22Rv1 (cell line): ENCODE measurements at regions not wholly inside any gene's neighbourhood (a gene's known extent, or its start where the extent isn't known, plus 50 kb on each side); places are given as distances from the start of the nearest gene placed in this dataset.

Source experiments
- CTCF ChIP-seq: fragments of 450-650 bp; IDR thresholded peaks from 2 replicates; pipeline ENCODE4 v1.5.1; 2017; ENCODE audit warnings: mild to moderate bottlenecking
- ZFX ChIP-seq: fragments of 450-650 bp; IDR thresholded peaks from 2 replicates; pipeline ENCODE4 v1.6.1; 2017; ENCODE audit warnings: antibody characterized with exemption, borderline replicate concordance

DNA sequence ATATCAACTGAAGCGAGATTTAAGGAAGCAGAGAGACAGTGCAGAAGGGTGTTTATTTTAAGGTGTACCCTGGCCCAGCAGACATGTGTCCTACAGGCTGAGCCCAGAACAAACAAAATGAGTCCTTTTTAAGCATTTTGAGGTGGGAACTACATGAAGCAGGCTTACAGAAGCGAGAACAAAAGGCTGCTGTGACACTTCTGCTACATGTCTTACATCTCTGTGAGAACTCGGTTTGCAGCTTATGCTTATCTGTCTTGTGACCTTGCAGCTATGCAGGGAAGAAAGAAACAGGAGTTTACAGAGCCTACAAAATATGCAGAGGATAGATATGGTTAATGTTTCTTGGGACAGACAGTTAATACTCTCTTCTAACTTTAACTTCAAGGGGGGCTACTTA is 295.9 kb downstream of the CEMIP2 start:
- TF ChIP-seq CTCF, result no peak
- no peak for TF ChIP-seq ZFX
